ENCODE measurements at regions not wholly inside any gene's neighbourhood (a gene's known extent, or its start where the extent isn't known, plus 50 kb on each side); places are given as distances from the start of the nearest gene placed in this dataset.

GRCh38 chr11:98185245-98185644 lies 835.5 kb upstream of the CNTN5 start:
- no peak for TF ChIP-seq CTCF (IDR thresholded peaks at IDR 0.05)
- TF ChIP-seq POLR2A (IDR thresholded peaks at IDR 0.05): no peak

Measured in Peyer's patch (tissue), 4 donors.